ENCODE measurements at regions not wholly inside any gene's neighbourhood (a gene's known extent, or its start where the extent isn't known, plus 50 kb on each side); places are given as distances from the start of the nearest gene placed in this dataset.

DNA sequence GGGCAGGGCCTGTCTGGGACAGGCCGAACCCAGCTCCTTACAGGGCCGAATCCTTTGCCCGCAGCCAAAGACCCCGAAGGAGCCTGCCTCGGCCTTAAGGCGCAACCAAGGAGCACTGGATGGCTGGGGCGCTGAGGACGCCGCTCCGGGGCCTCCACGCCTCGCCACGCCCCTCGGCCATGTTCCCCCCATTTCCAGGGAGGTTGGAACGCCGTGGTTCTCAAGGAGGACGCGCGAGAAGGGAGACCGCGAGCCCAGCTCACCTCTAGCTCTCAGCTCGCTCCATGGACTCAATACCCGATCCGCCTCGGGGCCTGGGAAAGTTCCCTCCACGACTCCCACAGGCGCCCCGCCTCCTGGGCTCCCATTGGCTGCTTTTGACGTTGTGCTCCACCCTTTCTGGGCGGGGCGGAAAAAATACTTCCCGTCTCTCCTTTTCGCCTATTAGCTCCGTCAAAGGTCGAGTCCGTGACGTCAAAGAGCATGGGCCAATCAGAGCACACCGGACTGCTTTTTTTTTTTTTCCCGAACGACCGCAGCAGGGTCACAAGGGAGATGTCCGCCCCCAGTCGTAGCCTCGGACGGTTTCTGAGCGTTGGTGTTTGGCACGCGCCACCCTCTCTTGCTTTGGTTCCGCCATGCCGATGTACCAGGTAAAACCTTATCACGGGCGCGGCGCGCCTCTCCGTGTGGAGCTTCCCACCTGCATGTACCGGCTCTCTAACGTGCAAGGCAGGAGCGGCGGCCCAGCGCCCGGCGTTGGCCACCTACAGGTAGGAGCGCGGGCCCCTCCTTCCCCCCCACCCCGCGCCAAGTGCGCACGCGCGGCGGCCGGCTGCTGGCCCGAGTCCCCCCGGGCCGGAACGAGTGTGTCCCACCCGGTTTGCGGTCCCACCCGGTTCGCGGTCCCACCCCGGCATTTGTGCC is 305.7 kb downstream of the TYW1 start:
- TF ChIP-seq EZH2phosphoT487 (IDR thresholded peaks at IDR 0.05; ENCODE audit: low read length) (no peak), EZH2 (optimal IDR thresholded peaks at IDR 0.05; ENCODE audit: low read depth, low read length) (no peak)
- TF ChIP-seq, protein P1, sequence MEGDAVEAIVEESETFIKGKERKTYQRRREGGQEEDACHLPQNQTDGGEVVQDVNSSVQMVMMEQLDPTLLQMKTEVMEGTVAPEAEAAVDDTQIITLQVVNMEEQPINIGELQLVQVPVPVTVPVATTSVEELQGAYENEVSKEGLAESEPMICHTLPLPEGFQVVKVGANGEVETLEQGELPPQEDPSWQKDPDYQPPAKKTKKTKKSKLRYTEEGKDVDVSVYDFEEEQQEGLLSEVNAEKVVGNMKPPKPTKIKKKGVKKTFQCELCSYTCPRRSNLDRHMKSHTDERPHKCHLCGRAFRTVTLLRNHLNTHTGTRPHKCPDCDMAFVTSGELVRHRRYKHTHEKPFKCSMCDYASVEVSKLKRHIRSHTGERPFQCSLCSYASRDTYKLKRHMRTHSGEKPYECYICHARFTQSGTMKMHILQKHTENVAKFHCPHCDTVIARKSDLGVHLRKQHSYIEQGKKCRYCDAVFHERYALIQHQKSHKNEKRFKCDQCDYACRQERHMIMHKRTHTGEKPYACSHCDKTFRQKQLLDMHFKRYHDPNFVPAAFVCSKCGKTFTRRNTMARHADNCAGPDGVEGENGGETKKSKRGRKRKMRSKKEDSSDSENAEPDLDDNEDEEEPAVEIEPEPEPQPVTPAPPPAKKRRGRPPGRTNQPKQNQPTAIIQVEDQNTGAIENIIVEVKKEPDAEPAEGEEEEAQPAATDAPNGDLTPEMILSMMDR (IDR thresholded peaks at IDR 0.05; ENCODE audit: low read length) = peak; percentile 17
